WERI-Rb-1 (cell line): ENCODE measurements at regions not wholly inside any gene's neighbourhood (a gene's known extent, or its start where the extent isn't known, plus 50 kb on each side); places are given as distances from the start of the nearest gene placed in this dataset.

ENCODE experiments used
- DNase-seq: peaks from one replicate; pipeline ENCODE4 v3.0.0-alpha.2; 2020
- H3K27ac ChIP-seq: fragments of 250-450 bp; sonication (Bioruptor Pico); 2 replicates; pipeline ENCODE4 v1.5.1; 2020; ENCODE audit warnings: mild to moderate bottlenecking, moderate library complexity
- H3K27me3 ChIP-seq: fragments of 250-450 bp; sonication (Bioruptor Pico); 2 replicates; pipeline ENCODE4 v1.5.1; 2021; ENCODE audit warnings: mild to moderate bottlenecking, low read depth, moderate library complexity; ENCODE audit not compliant: insufficient read depth, severe bottlenecking
- H3K36me3 ChIP-seq: fragments of 250-450 bp; sonication (Bioruptor Pico); 2 replicates; pipeline ENCODE4 v1.5.1; 2020; ENCODE audit warnings: mild to moderate bottlenecking, moderate library complexity
- H3K4me3 ChIP-seq: 2 replicates; pipeline ENCODE4 v1.5.1; 2011; ENCODE audit warnings: low read depth, mild to moderate bottlenecking, control low read depth, low read length
- H3K9me3 ChIP-seq: fragments of 250-450 bp; sonication (Bioruptor Pico); 2 replicates; pipeline ENCODE4 v1.5.1; 2021; ENCODE audit warnings: mild to moderate bottlenecking, moderate library complexity; ENCODE audit not compliant: severe bottlenecking
- TF ChIP-seq, protein P1 (sequence below): IDR thresholded peaks from 2 replicates; pipeline ENCODE4 v1.5.1; 2011; ENCODE audit warnings: low read depth, mild to moderate bottlenecking, control low read depth, inconsistent platforms, low read length

- TF ChIP-seq, protein P1, sequence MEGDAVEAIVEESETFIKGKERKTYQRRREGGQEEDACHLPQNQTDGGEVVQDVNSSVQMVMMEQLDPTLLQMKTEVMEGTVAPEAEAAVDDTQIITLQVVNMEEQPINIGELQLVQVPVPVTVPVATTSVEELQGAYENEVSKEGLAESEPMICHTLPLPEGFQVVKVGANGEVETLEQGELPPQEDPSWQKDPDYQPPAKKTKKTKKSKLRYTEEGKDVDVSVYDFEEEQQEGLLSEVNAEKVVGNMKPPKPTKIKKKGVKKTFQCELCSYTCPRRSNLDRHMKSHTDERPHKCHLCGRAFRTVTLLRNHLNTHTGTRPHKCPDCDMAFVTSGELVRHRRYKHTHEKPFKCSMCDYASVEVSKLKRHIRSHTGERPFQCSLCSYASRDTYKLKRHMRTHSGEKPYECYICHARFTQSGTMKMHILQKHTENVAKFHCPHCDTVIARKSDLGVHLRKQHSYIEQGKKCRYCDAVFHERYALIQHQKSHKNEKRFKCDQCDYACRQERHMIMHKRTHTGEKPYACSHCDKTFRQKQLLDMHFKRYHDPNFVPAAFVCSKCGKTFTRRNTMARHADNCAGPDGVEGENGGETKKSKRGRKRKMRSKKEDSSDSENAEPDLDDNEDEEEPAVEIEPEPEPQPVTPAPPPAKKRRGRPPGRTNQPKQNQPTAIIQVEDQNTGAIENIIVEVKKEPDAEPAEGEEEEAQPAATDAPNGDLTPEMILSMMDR: no peak
- Histone ChIP-seq H3K27me3 (no peaks in the 10 kb centered on the region), H3K27ac (no peak overlapping the region), H3K9me3 (no peaks in the 10 kb centered on the region), H3K4me3 (no peak overlapping the region), H3K36me3 (no peaks in the 10 kb centered on the region)
- no peak for DNase-seq
These were observed 474.1 kb upstream of the KCNMB2 start for GRCh38 chr3:178062126-178062525.

- Histone ChIP-seq H3K4me3 (no peak overlapping the region), H3K27ac (no peak overlapping the region)
- DNase-seq: no peak
These were observed 472.8 kb upstream of the KCNMB2 start for GRCh38 chr3:178063461-178063860.

DNA sequence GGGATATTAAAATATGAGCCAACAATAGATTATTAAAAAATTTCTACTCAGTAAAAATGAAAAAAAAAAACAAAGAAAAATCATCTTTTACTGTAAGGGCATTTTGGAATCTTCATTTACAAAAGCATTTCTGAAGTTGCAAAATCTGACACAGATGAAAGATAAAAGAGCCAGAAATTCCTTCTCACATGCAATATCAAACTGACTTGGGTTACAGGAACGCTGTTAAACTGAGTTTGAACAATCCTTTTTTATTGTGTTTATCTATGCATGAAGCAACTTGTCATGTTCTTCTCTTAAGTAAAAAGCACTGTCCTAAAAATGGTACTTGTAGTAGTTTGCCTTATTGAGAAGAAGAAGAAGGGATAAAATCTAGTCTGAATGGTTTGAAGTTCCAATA, 468.5 kb upstream of the KCNMB2 start:
- TF ChIP-seq, protein P1: no peak
- Histone ChIP-seq H3K36me3 (no peaks in the 10 kb centered on the region), H3K27me3 (no peaks in the 10 kb centered on the region), H3K27ac (no peak overlapping the region), H3K9me3 (no peaks in the 10 kb centered on the region), H3K4me3 (no peak overlapping the region)
- DNase-seq: no peak

More at GRCh38 chr3:178063461-178063860, 472.8 kb upstream of the KCNMB2 start:
- Histone ChIP-seq H3K36me3 (no peaks in the 10 kb centered on the region), H3K27me3 (no peaks in the 10 kb centered on the region), H3K9me3 (no peaks in the 10 kb centered on the region)
- TF ChIP-seq, protein P1: no peak

DNA sequence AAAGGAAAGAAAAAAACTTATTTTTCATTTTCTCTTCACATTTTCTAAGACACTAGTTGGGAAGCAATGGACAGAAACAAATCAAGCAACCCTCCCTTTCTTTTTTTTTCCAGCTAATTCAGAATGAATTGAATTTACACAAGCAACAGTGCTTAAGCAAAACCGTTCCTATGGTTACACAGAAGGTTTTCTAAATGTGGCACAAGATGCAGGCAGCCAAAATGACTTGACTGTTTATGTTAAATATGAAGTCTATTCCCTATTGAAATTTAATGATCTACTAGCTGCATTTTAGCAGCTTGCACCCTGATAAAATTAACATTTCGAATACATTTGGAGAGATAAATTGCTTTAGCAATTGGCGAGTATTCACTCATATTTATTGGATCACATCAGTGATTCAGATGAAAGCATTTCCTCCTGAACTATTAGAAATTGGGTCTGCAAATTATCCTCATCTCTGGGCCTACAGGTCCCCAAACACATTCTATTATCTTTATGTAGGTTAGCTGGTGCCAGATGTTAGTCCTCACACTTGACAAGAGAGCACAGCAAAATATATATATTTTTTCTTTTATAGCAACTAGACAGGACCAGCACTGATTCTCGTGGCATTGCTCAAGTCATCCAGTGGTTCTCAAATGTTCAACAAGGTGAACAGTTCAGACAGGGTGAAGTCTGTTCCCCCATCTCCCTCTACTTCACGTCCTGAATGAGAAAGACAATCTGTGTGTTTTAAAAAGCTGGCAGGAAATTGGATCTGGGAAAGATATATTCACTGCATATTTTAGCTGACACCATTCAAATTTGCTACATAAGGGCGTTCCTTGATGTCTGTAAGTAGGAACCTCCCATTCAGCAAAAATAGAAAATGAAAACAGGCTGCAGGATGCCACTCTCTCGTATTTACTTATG, 463.6 kb upstream of the KCNMB2 start:
- H3K36me3 ChIP-seq: no peaks in the 10 kb centered on the region
- TF ChIP-seq, protein P1: no peak
- H3K27ac ChIP-seq: no peak overlapping the region
- DNase-seq: no peak
- no peaks in the 10 kb centered on the region for H3K27me3 ChIP-seq
- H3K9me3 ChIP-seq: no peaks in the 10 kb centered on the region
- H3K4me3 ChIP-seq: no peak overlapping the region

DNA sequence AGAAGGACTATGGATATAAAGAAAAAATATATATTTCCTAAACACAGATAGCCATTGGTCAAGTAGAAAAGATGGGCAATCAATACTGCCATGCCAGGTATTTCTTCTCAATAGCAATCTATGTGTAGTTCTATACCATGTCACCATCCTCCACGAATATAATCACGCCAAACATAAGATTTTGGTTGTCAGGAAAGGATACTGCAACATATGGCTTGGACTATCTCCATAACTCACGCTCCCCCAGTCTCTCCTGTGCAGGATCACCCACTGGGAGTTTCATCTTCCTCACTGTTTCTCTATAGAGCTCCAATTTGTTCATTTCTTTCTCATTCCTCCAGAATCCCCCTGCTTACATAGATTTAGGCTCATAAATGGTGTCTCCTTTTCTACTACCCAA, 462.9 kb upstream of the KCNMB2 start:
- DNase-seq: no peak
- Histone ChIP-seq H3K36me3 (no peaks in the 10 kb centered on the region), H3K27me3 (no peaks in the 10 kb centered on the region), H3K9me3 (no peaks in the 10 kb centered on the region), H3K4me3 (no peak overlapping the region), H3K27ac (no peak overlapping the region)
- TF ChIP-seq, protein P1: no peak
